GM18861 (cell line): ENCODE measurements at regions not wholly inside any gene's neighbourhood (a gene's known extent, or its start where the extent isn't known, plus 50 kb on each side); places are given as distances from the start of the nearest gene placed in this dataset.
"Not testable (repeated sequence)": the region's sequence is repeated elsewhere in the genome, so short reads cannot be mapped to it uniquely, and the experiment has no call there.

Experiments
- ATAC-seq: cut with Tn5 transposase; IDR thresholded peaks from one replicate; pipeline ENCODE4 v1.9.1; 2021; ENCODE audit not compliant: unreplicated experiment

DNA sequence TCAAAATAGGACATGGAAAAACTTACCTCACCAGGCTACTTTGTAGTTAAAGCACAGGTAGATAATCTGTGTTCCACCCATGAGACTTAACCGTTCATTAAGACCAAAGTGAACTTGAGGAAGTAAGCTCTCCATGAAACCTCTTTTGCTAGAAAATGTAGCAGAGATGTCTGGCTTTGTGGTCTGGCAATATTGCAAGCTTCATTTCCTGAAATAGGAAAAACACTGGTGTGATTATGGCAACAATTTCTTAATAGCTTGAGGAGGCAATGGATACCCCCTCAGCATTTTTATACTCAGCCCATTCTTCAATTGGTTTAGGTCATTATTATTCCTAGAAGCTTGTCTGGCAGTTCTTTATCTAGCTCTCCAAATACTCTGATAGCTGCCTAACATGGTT lies 957.3 kb downstream of the IGSF11 start:
- ATAC-seq, result no peak

DNA sequence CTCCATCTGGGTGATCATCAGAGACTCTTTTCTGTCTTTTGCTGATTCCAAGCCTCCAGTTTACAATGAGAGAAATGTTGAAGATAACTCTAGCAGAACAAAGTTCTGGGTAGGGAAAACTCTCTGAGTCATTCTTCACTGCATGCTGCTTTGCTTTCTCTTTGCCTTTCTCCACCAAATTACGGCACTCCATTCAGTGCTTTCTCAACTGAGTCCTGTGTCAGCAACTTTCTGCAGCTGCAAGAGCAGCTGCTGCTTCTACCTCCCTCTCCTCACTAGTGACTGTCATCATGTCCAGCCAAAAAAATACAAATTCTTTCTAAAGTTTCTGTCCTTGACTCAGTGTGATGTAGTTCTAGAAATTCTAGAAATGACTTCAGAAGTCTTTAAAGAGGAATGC lies 953.8 kb downstream of the IGSF11 start:
- ATAC-seq, result no peak

GRCh38 chr3:118088696-118089095 lies 946.0 kb downstream of the IGSF11 start:
- no peak for ATAC-seq

GRCh38 chr3:118089563-118089962 lies 945.1 kb downstream of the IGSF11 start:
- no peak for ATAC-seq

- ATAC-seq, result no peak
Observed at GRCh38 chr3:118097226-118097625, 937.4 kb downstream of the IGSF11 start.

GRCh38 chr3:118097660-118098059 lies 937.0 kb downstream of the IGSF11 start:
- no peak for ATAC-seq

DNA sequence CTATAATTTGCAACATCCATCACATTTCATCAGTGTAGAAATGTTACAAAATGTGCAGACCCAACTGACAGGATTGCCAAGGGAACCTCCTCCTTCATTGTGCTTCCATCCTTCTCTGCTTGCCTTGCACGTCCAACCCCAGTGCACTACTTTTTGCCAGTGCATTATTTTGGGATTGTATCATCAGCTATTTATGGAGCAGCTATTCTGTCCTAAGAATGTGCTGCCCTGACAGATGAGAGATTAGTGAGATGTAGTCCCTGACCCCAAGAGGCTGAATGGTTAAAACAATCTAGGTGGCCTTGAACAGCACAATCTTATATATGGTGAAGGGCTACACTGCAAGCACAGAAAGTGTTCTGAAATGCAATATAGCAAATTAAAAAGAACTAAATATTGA lies 935.8 kb downstream of the IGSF11 start:
- no peak for ATAC-seq

GRCh38 chr3:118101891-118102290 lies 932.8 kb downstream of the IGSF11 start:
- no peak for ATAC-seq

DNA sequence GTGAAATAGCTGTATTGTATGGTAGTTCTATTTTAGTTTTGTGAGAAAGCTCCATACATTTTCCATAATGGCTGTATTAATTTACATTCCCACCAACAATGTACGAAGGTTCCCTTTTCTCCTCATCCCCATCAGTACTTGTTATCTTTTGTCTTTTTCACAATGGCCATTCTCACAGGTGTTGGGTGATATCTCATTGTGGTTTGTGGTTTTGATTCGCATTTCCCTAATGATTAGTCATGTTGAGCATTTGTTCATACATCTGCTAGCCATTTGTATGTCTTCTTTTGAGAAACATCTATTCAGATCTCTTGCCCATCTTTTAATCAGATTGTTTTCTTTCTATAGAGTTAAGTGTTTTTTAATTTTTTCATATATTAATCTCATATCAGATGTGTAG lies 931.9 kb downstream of the IGSF11 start:
- ATAC-seq, result no peak

- ATAC-seq, result no peak
Observed at GRCh38 chr3:118108201-118108600, 926.4 kb downstream of the IGSF11 start.

- ATAC-seq, result no peak
Observed at GRCh38 chr3:118108769-118109168, 925.9 kb downstream of the IGSF11 start.

DNA sequence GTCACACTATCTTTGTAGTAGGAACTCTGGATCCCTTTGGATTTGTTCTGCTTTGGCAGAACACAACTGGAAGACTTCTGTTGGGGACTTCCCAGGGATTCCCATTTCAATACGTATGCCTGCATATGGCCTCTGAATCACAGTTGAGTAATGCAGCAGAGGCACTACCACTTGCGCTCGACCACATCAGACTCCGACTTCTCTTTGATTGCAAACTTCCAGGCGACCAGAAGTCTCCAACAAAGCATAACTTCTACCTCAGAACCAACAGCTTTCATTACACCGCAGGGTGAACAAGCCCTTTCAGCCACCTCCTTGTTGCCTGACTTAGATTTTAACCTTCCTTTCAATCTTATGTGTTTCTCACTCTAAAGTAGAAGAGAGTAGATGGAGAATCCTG lies 924.4 kb downstream of the IGSF11 start:
- ATAC-seq, result no peak

DNA sequence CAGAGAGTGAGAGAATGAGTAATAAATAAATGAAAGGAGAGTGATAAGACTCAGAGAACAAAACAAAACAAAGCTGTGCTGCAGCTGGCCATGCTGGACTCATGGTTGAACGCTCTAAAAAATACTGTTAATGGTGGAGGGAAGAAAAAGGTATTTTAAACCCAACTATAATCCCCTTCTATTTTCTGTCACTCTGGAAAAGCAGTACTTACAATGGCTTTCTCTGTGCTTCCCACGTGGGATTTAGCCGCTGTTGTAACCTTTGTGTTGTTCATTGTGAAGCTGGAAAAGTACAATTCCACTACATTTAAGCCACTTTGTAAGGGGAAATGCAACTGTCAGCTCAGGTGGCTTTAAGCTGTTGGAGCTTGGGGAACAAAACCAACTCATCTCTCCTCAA lies 917.7 kb downstream of the IGSF11 start:
- ATAC-seq, result no peak

DNA sequence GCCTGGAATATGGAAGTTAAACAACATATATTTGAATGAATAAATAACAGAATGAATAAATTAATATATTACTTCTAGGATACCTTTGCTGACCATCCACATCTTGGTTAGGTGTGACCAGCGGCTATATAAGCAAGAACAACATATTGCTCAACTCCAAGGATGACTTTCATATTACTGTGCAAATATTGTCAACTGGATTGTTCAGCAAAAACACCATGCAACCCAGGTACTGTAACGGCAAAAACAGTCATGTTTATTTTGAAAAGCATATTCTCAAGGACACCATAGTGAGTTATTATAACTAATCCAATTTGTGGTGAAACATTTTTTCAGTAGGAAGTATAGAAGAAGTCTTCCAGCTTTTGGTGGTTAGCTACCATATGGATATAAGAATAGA lies 907.9 kb downstream of the IGSF11 start:
- no peak for ATAC-seq

DNA sequence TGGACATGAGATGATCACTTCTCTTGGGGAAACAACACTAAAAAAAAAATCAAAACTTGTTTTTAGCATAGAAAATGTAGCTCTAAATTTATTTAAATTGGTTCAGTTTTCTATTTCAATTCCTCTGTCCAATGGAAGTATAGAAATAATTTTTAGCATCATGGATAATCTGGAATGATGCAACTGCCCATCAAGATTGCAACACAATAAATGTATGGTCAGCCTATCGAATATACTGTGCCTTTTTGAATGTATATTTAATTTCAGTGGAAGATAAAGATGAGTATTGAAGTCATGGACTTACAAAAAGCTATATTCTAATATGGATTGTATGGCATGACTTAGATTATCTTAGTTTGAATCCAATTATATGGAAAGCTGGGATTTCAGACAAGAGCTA lies 906.7 kb downstream of the IGSF11 start:
- ATAC-seq, result no peak

GRCh38 chr3:118128886-118129285 lies 905.8 kb downstream of the IGSF11 start:
- ATAC-seq, result no peak

DNA sequence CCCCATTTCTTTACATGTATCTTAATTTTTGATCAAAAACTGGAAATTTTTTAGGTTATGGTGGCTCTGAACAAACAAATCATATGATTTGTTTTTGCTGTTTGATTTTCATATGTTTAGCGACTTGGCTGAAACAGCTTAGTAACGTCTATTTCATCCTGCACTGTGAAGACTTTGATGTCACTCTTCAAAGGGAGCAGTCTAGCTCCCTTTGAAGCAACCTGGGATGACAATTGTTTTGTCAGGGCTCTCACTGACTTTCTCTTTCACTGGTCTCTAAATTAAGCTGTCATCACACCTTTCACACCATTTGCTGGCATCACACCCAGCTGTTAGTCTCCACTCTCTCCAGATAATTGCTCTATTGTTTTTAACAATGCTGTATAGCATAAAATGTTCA lies 896.9 kb downstream of the IGSF11 start:
- no peak for ATAC-seq

DNA sequence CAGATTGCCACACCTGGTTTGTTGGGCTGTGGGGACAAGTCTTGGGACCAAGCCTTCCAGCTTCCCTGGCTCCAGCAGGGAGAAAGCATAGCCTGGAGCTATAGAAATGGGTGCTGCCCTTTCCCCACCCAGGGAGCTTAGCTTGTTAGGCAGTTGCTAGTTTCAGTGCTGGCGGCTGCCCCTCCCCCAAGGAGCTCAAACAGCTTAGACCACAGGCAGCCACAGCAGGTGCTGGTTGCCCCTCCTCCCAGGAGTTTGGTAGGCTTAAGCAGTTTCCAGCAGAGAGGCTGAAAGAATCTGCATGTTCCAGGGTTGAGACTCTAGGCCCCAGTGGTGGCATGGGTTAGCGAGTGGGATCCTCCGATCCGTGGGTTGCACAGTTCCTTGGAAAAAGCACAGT lies 889.7 kb downstream of the IGSF11 start:
- ATAC-seq, result no peak

DNA sequence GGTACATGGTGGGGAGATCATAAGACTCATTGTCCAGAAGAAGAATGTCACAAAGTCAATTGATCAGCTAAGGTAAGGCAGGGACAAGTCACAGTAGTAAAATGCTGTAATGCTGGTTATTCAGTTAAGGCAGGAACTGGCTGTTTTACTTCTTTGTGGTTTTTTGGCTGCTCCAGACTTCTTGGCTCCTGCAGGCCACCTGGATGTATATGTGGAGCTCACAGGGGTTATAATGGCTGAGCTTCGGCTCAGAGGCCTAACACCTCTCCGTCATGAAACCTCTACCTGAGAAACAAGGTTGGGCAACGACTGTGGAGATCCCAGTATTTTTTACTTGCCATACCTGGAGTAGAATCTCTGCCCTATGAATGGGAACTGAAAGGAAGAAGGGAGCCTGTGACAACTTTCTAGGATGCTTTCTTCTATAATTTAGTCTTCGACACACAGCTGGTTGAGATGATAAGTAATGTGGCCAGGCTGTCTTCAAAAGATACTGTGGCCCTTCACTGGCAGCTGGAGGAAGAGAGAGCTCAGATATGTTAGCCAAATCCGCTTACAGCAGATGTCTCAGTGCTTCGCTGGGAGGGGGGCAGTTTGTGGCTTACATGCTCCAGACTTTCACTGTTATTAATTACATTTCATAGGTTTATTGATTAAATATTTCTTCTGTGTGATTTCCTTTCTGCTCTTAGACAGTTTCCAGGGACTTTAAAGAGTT lies 887.8 kb downstream of the IGSF11 start:
- no peak for ATAC-seq

DNA sequence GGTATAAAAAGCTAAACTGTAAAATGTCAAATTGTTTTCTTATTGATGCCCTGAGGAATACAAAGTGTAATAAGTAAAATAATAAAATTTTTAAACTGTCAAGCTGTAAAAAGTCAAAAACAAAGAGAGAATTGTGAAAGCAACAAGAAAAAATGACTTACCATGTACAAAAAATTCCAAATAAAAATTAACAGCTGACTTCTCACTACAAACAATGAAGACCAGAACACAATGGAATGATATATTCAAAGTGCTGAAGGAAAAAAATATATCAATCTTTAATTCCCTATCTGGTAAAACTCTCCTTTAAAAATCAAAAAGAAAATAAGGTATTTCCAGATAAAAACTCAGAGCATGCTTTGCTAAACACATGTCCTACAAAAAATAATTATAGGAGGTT lies 883.5 kb downstream of the IGSF11 start:
- no peak for ATAC-seq

- not testable (repeated sequence) for ATAC-seq
Observed at GRCh38 chr3:118162627-118163588, 871.7 kb downstream of the IGSF11 start.

DNA sequence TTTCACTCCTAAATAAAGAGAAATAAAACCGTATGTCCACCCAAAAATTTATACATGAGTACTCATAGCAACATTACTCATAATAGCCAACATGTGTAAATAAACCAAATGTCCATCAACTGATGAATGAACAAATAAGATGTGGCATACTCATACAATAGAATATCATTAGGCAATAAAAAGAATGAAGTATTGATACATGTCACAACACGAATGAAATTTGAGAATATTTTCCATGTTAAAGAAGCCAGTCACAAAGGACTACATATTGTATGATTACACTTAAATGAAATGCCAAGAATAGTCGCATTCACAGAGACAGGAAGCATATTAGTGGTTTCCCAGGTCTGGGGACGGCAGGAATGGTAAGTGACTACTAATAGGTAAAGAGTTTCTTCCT lies 869.2 kb downstream of the IGSF11 start:
- ATAC-seq, result no peak
